GM19395 (cell line): ENCODE measurements at regions not wholly inside any gene's neighbourhood (a gene's known extent, or its start where the extent isn't known, plus 50 kb on each side); places are given as distances from the start of the nearest gene placed in this dataset.
"Not testable (repeated sequence)": the region's sequence is repeated elsewhere in the genome, so short reads cannot be mapped to it uniquely, and the experiment has no call there.

Experiments
- ATAC-seq: cut with Tn5 transposase; IDR thresholded peaks from one replicate; pipeline ENCODE4 v1.9.1; 2021; ENCODE audit warnings: mild to moderate bottlenecking, moderate library complexity; ENCODE audit not compliant: unreplicated experiment

GRCh38 chr20:26373066-26373465, 676.4 kb upstream of the ZNF337 start:
- ATAC-seq: not testable (repeated sequence)

DNA sequence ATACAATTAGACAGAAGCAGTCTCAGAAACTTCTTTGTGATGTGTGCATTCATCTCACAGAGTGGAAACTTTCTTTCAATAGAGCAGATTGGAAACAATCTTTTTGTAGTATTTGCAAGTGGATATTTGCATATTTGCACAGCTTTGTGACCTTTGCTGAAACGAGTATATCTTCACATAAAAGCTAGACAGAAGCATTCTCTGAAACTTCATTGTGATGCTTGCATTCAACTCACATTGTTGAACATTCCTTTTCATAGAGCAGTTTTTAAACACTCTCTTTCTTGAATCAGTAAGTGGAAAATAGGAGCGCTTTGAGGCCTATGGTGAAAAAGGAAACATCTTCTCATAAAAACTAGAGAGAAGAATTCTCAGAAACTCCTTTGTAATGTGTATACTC, 657.9 kb upstream of the ZNF337 start:
- ATAC-seq: no peak

DNA sequence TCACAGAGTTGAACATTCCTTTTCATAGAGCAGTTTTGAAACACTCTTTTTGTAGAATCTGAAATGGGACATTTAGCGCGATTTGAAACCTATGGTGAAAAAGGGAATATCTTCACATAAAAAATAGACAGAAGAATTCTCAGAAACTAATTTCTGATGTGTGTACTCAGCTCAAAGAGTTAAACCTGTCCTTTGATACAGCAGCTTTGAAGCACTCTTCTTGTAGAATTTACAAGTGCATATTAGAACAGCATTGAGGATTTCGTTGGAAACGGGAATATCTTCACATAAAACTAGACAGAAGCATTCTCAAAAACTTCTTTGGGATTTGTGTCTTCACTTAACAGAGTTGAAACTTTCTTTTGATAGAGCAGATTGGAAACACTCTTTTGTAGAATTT, 650.7 kb upstream of the ZNF337 start:
- ATAC-seq: no peak

- not testable (repeated sequence) for ATAC-seq
Observed at GRCh38 chr20:26340460-26341065, 643.9 kb upstream of the ZNF337 start.

DNA sequence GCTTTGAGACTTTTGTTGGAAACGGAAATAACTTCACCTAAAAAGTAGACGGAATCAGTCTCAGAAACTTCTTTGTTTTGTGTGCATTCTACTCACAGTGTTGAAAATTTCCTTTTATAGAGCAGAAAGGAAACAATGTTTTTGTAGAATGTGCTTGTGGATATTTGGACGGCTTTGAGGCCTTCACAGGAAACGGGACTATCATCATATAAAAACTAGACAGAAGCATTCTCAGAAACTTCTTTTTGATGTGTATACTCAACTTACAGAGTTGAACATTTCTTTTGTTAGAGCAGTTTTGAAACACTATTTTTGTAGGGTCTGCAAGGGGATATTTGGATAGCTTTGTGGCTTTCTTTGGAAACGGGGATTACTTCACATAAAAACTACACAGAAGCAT, 627.5 kb upstream of the ZNF337 start:
- ATAC-seq: no peak

DNA sequence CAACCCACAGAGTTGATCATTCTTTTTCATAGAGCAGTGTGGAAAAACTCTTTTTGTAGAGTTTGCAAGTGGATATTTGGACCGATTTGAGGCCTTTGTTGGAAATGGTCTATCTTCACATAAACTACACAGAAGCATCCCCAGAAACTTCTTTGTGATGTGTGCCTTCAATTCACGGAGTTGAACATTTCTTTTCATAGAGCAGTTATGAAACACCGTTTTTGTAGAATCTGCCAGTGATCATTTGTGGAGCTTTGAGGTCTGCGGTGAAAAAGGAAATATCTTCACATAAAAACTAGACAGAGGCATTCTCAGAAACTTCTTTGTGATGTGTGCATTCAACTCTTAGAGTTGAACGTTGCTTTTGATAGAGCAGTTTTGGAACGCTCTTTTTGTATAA, 618.4 kb upstream of the ZNF337 start:
- no peak for ATAC-seq

DNA sequence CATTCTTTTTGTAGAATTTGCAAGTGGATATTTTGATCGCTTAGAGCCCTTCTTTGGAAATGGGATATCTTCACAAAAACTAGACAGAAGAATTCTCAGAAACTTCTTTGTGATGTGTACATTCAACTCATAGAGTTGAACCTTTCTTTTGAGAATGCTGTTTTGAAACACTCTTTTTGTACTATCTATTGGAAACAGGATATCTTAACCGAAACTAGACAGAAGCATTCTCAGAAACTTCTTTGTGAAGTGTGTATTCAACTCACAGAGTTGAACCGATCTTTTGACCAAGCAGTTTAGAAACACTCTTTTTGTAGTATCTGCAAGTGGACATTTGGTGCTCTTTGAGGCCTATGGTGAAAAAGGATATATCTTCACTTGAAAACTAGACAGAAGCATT, 613.1 kb upstream of the ZNF337 start:
- ATAC-seq: not testable (repeated sequence)

DNA sequence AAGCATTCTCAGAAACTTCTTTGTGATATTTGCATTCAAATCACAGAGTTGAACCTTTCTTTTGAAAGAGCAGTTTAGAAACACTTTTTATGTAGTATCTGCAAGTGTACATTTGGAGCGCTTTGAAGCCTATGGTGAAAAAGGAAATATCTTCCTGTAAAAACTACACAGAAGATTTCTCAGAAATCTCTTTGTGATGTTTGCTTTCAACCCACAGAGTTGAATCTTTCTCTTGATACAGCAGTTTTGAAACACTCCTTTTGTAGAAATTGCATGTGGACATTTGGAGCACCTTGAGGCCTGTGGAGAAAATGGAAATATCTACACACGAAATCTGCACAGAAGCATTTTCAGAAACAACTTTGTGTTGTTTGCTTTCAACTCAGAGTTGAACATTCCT, 612.3 kb upstream of the ZNF337 start:
- ATAC-seq: no peak

GRCh38 chr20:26295006-26295405, 598.4 kb upstream of the ZNF337 start:
- ATAC-seq: no peak

DNA sequence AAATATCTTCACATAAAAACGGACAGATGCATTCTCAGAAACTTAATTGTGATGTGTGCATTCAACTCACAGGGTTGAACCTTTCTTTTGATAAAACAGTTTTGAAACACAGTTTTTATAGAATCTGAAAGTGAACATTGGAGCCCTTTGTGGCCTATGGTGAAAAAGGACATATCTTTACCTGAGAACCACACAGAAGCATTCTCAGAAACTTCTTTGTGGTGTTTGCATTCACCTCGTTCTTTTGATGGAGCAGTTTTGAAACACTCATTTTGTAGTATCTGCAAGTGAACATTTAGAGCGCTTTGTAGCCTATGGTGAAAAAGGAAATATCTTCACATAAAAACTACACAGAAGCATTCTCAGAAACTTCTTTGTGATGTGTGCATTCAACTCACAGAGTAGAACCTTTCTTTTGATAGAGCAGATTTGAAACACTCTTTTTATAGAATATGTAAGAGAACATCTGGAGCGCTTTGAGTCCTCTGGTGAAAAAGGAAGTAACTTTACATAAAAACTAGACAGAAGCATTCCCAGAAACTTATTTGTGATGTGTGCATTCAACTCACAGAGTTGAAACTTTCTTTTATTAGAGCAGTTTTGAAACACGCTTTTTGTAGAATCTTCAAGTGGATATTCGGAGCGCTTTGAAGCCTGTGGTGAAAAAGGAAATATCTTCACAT, 591.9 kb upstream of the ZNF337 start:
- ATAC-seq: not testable (repeated sequence)

- ATAC-seq: no peak
Observed at GRCh38 chr20:26279238-26279637, 582.6 kb upstream of the ZNF337 start.

GRCh38 chr20:26277339-26277738, 580.7 kb upstream of the ZNF337 start:
- no peak for ATAC-seq

GRCh38 chr20:26276554-26277210, 580.0 kb upstream of the ZNF337 start:
- no peak for ATAC-seq

- not testable (repeated sequence) for ATAC-seq
Observed at GRCh38 chr20:26268762-26269161, 572.1 kb upstream of the ZNF337 start.

- ATAC-seq: not testable (repeated sequence)
Observed at GRCh38 chr20:26260925-26261324, 564.3 kb upstream of the ZNF337 start.

- not testable (repeated sequence) for ATAC-seq
Observed at GRCh38 chr20:26252311-26252975, 555.8 kb upstream of the ZNF337 start.

- ATAC-seq: not testable (repeated sequence)
Observed at GRCh38 chr20:26251376-26251775, 554.7 kb upstream of the ZNF337 start.

GRCh38 chr20:26250249-26251114, 553.8 kb upstream of the ZNF337 start:
- not testable (repeated sequence) for ATAC-seq

DNA sequence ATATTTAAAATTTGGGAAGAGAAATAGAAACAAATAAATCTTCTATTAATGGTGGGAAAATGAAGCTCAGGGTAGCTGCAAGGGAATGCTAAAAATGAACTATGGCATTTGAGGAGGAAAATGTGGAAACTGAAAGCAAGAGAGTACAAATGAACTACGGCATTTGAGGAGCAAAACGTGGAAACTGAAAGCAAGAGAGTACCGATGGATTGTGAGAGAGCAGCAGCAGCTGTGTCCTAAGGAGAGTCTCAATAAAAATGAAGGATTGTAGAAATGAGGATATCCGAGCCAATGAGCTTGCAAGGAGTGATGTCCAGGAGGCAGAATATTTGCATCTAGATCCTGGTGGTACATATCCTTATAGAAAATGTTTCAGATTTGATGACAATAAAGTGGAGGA, 547.1 kb upstream of the ZNF337 start:
- no peak for ATAC-seq

GRCh38 chr20:26220609-26221008, 524.0 kb upstream of the ZNF337 start:
- ATAC-seq: not testable (repeated sequence)

DNA sequence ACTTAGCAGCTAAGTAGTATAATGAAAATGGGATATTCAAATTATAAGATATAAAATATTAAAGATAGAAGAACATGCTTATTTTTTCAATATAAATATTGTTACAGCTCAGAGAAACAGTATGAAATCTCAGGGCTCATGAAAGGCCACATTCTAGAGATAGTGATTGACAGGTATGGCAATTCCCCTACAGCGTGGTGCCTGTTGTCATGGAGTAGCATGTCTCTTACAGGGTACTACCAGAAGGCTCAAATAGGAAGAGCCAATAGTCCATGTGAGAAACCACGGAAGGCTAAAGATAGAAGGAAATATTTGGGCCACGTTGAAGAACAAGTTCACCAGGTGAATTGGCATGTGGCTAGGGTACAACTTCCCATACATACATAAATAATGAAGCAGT, 522.9 kb upstream of the ZNF337 start:
- not testable (repeated sequence) for ATAC-seq
